ENCODE measurements at regions not wholly inside any gene's neighbourhood (a gene's known extent, or its start where the extent isn't known, plus 50 kb on each side); places are given as distances from the start of the nearest gene placed in this dataset.

- no peak for TF ChIP-seq CTCF (IDR thresholded peaks at IDR 0.05)
- no peak for TF ChIP-seq POLR2A (IDR thresholded peaks at IDR 0.05)
These were observed 451.4 kb upstream of the ADGRL2 start for GRCh38 chr1:81349194-81349965.
